ENCODE measurements at regions not wholly inside any gene's neighbourhood (a gene's known extent, or its start where the extent isn't known, plus 50 kb on each side); places are given as distances from the start of the nearest gene placed in this dataset.

DNA sequence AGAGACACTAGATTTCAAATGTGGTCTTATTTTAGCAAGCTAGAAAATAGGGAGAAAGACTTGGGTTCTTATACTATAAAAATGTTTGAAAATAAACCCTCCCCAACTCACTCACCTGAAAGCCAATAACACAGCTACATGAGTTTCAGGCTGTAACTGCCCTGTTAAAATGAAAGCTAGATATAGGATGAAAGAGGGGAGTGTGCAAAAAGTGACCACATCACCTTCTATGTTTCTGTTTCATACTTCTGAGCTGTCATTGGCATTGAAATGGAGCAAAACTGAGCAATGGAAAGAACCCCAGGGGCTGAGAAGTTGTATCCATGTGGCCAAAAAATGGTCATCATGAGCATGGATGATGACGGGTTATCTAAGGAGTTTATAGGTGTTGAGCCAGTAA lies 148.1 kb upstream of the TENT5A start:
- POLR2A ChIA-PET (ENCODE audit: partially characterized antibody) = no interaction called here
- no peak for TF ChIP-seq CEBPB (IDR thresholded peaks at IDR 0.05; ENCODE audit: low read depth, low read length)
- no peak for TF ChIP-seq CTBP2 (IDR thresholded peaks at IDR 0.05; ENCODE audit: borderline replicate concordance, insufficient read depth, insufficient read length, low read length)
- TF ChIP-seq SP2 (IDR thresholded peaks at IDR 0.05; ENCODE audit: low read length) = no peak
- no peak for TF ChIP-seq BCL11A (IDR thresholded peaks at IDR 0.05; ENCODE audit: low read depth in 2 of 2, low read length in 2 of 2)
- no peak for TF ChIP-seq CREB1 (IDR thresholded peaks at IDR 0.05)
- no peak for TF ChIP-seq FOSL1 (IDR thresholded peaks at IDR 0.05; ENCODE audit: insufficient read depth, low read depth, low read length)
- TF ChIP-seq CBX5 (IDR thresholded peaks at IDR 0.05; ENCODE audit: low read depth, low read length) = no peak
- WGBS, 2 experiments (ENCODE audit: extremely low coverage in 1 of 2, insufficient coverage in 1 of 2, insufficient read length in 1 of 2, insufficient replicate concordance in 2 of 2, low coverage in 1 of 2, low lambda C conversion rate in 2 of 2, missing lambda C conversion rate in 1 of 2) = 100% methylated on average over 1 of the region's 1 CpG; no CpG with 5 or more reads in 1 of the 2 experiments

More for the DNA sequence above, 148.1 kb upstream of the TENT5A start:
- no peaks in the 10 kb centered on the region for H3K27me3 ChIP-seq (replicated peaks in 1 of 4; ENCODE audit: control insufficient read depth in 3 of 4, extremely low read depth in 1 of 4, insufficient read depth in 3 of 4, low read length in 3 of 4)
- H3K4me1 ChIP-seq (replicated peaks in 1 of 4; ENCODE audit: control insufficient read depth in 3 of 4, insufficient read depth in 4 of 4, low read length in 3 of 4) = no peaks in the 10 kb centered on the region; a peak in 1 of 7 replicates
- H3K23me2 ChIP-seq (ENCODE audit: low read depth, low read length) = no peaks in the 10 kb centered on the region
- no peak overlapping the region for H3K56ac ChIP-seq (replicated peaks; ENCODE audit: insufficient read length, low read depth, low read length)
- no peak overlapping the region for H4K5ac ChIP-seq (ENCODE audit: insufficient read length, low read depth, low read length)
- DNase-seq (ENCODE audit: low read depth in 1 of 2, low spot score in 2 of 2) (no peak), FAIRE-seq (no peak)
- no peaks in the 10 kb centered on the region for H3K79me1 ChIP-seq (ENCODE audit: low read depth, low read length)
- H4K20me1 ChIP-seq (replicated peaks in 1 of 2; ENCODE audit: control insufficient read depth in 1 of 2, insufficient read depth in 2 of 2, low read length in 2 of 2) = no peaks in the 10 kb centered on the region
- no peak overlapping the region for H2BK15ac ChIP-seq (ENCODE audit: low read length)
- H2BK12ac ChIP-seq (ENCODE audit: low read depth, low read length) = no peak overlapping the region
- no peak overlapping the region for H2AFZ ChIP-seq (ENCODE audit: low read length)
- no peak overlapping the region for H3K23ac ChIP-seq (ENCODE audit: insufficient read length)
- no peak overlapping the region for H2AK5ac ChIP-seq (ENCODE audit: low read depth, low read length)
- no peak overlapping the region for H2BK120ac ChIP-seq (replicated peaks; ENCODE audit: low read depth, low read length)
- no peak overlapping the region for H2BK5ac ChIP-seq (ENCODE audit: low read depth, low read length)
- no peak overlapping the region for H3K4ac ChIP-seq (replicated peaks; ENCODE audit: insufficient read length, low read depth, low read length)
- no peak overlapping the region for H4K91ac ChIP-seq (replicated peaks; ENCODE audit: insufficient read length, low read length)
- H3K79me2 ChIP-seq (ENCODE audit: control insufficient read depth in 1 of 2, insufficient read depth in 2 of 2, low read length in 2 of 2) = no peaks in the 10 kb centered on the region
- H3K4me2 ChIP-seq (ENCODE audit: insufficient read depth in 1 of 2, low read depth in 2 of 2, low read length in 2 of 2) = no peak overlapping the region
- H2BK20ac ChIP-seq (ENCODE audit: low read length) = no peak overlapping the region
- H3K9ac ChIP-seq (replicated peaks in 1 of 4; ENCODE audit: extremely low read depth in 1 of 4, low read depth in 3 of 4, low read length in 3 of 4) = no peak overlapping the region
- no peak overlapping the region for H3K27ac ChIP-seq (ENCODE audit: low read depth, low read length)
- no peaks in the 10 kb centered on the region for H3K36me3 ChIP-seq (ENCODE audit: control insufficient read depth in 2 of 4, insufficient read depth in 4 of 4, low read length in 3 of 4)
- H4K8ac ChIP-seq (ENCODE audit: extremely low read depth, insufficient read depth, low read length) = no peak overlapping the region
- H3K4me3 ChIP-seq (ENCODE audit: extremely low read depth in 1 of 4, insufficient read depth in 2 of 4, low read depth in 3 of 4, low read length in 4 of 4) = no peak overlapping the region
- CTCF ChIA-PET (ENCODE audit: partially characterized antibody) = interaction anchor here (0.8 to 1.0 kb wide), 2 partner anchors 123 to 659 kb away, joined by 3 read pairs; no protein-coding TSS in a partner anchor
- no peak overlapping the region for H3K14ac ChIP-seq (ENCODE audit: insufficient read length)
- no peak overlapping the region for H3K18ac ChIP-seq (ENCODE audit: extremely low read depth, low read length)
- no peaks in the 10 kb centered on the region for H3K9me3 ChIP-seq (ENCODE audit: insufficient read depth in 2 of 2, low read depth in 1 of 2, low read length in 1 of 2)

Data from H1 (cell line).